Right atrium auricular region (tissue), 2 donors: ENCODE measurements at regions not wholly inside any gene's neighbourhood (a gene's known extent, or its start where the extent isn't known, plus 50 kb on each side); places are given as distances from the start of the nearest gene placed in this dataset.
A peak's percentile ranks its signal among the peaks of the same experiment; 100 is the strongest.

Experiments
- DNase-seq: peaks from one replicate; pipeline ENCODE4 v3.0.0-alpha.2; 2019; ENCODE audit warnings: low spot score
- H3K27ac ChIP-seq, 2 donors: fragments of 200-600 bp; sonication (generic); 1 replicate in 1 of 2; 2 replicates in 1 of 2; pipeline ENCODE4 v1.5.1; 2016 to 2019
- H3K27me3 ChIP-seq, 2 donors: fragments of 200-600 bp; sonication (generic); one replicate each; pipeline versions ENCODE4 v1.5.1 to v1.6.0; 2017 to 2019
- H3K36me3 ChIP-seq: fragments of 200-600 bp; sonication (generic); one replicate; pipeline ENCODE4 v1.5.1; 2016
- H3K4me1 ChIP-seq, 2 donors: fragments of 200-600 bp; sonication (generic); one replicate each; pipeline versions ENCODE4 v1.5.1 to v1.6.0; 2017 to 2019
- H3K4me3 ChIP-seq, 2 donors: fragments of 200-600 bp; sonication (generic); 1 replicate in 1 of 2; 2 replicates in 1 of 2; pipeline ENCODE4 v1.5.1; 2017 to 2019; ENCODE audit warnings: mild to moderate bottlenecking in 1 of 2, moderate library complexity in 1 of 2
- H3K9me3 ChIP-seq, 2 donors: fragments of 200-600 bp; sonication (generic); one replicate each; pipeline ENCODE4 v1.5.1; 2019
- CTCF ChIP-seq, 2 donors: fragments of 200-600 bp; sonication (generic); IDR thresholded peaks; one replicate each; pipeline ENCODE4 v1.5.1; 2019; ENCODE audit warnings: antibody characterized with exemption in 2 of 2

- Histone ChIP-seq H3K36me3 (no peaks in the 10 kb centered on the region), H3K27me3 (no peaks in the 10 kb centered on the region), H3K4me1 (no peaks in the 10 kb centered on the region), H3K9me3 (no peaks in the 10 kb centered on the region), H3K4me3 (no peak overlapping the region), H3K27ac (no peak overlapping the region)
- no peak for DNase-seq
- TF ChIP-seq CTCF (IDR thresholded peaks at IDR 0.05): no peak
Observed at GRCh38 chr2:121890041-121890440, 134.6 kb downstream of the TSN start.

DNA sequence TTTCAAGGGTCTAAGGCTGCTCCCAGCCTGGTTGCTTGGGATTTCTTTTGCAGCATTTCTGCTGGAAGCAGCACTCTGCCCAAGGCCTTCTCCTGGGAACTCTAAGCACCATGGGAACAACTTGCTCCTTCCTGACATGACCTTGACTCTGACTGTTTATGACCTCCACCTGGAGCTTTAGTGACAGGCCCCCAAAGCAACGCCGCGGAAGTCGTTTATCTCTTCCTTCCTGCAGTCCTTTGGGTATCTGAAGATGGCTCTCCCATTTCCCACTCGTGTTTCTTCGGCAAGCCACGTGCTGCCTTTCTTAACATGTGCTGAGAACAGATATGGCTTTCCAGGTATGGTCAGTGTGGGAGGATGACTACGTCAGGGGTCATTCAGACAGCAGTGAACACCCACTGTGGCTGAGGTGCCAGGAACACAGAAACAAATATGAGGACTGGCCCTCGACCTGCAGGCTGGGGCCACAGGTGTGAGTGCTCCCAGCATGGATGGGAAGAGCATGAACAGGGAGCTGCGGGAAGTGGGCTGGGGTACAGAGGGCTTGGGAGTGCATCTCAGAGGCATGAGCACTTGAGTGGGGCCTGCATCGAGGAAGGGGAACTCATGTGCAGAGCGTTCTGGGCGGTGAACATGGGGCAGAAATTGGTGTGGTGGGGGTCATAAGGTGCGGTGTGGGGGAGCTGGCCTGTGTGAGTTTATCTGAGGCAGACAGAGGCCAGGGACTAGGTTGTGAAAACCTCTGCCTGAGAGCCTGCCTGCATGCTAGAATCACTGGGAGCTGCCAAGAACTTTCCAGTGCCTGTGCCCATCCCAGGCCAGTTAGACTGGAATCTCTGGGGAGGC lies 140.5 kb downstream of the TSN start:
- Histone ChIP-seq H3K4me3 (no peak overlapping the region), H3K4me1 (no peaks in the 10 kb centered on the region), H3K9me3 (no peaks in the 10 kb centered on the region), H3K36me3 (no peaks in the 10 kb centered on the region), H3K27ac (no peak overlapping the region), H3K27me3 (no peaks in the 10 kb centered on the region)
- no peak for TF ChIP-seq CTCF (IDR thresholded peaks at IDR 0.05)
- DNase-seq: peak; percentile 52

DNA sequence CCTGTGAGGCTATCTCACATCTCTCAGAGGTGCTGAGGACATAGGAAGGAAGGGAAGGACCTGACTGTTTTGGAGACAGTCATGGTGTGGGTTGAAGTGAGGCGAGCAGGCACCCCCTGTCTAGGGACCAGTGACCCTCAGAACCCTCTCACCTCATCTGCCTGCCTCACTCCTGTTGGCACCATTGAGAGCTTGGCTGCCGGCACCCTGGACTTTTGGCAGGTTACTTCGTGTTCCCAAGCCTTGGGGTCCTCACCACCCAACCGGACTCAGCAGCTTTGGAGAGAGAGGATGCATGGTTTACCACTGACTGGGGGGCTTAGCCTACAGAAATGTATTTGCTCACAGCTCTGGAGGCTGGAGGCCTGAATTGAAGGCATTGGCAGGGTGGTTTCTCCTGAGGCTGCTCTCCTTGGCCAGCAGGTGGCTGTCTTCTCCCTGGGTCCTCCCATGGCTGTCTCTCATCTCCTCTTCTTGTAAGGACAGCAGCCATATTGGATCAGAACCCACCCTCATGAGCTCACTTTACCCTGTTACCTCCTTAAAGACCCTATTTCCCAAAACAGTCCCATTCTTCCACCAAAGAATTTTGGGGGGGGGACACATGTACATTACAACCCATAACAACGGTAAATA lies 142.0 kb downstream of the TSN start:
- Histone ChIP-seq H3K9me3 (no peaks in the 10 kb centered on the region), H3K27ac (no peak overlapping the region), H3K36me3 (no peaks in the 10 kb centered on the region), H3K4me1 (no peaks in the 10 kb centered on the region), H3K4me3 (no peak overlapping the region), H3K27me3 (no peaks in the 10 kb centered on the region)
- DNase-seq: no peak
- TF ChIP-seq CTCF (IDR thresholded peaks at IDR 0.05): peak in 1 of 2 donors; percentile 36

GRCh38 chr2:121898483-121898882 lies 143.0 kb downstream of the TSN start:
- no peaks in the 10 kb centered on the region for H3K9me3 ChIP-seq
- no peak overlapping the region for H3K4me3 ChIP-seq
- DNase-seq: peak; percentile 53
- H3K27ac ChIP-seq: no peak overlapping the region
- H3K4me1 ChIP-seq: no peaks in the 10 kb centered on the region
- no peaks in the 10 kb centered on the region for H3K36me3 ChIP-seq
- no peaks in the 10 kb centered on the region for H3K27me3 ChIP-seq
- TF ChIP-seq CTCF (IDR thresholded peaks at IDR 0.05): no peak

DNA sequence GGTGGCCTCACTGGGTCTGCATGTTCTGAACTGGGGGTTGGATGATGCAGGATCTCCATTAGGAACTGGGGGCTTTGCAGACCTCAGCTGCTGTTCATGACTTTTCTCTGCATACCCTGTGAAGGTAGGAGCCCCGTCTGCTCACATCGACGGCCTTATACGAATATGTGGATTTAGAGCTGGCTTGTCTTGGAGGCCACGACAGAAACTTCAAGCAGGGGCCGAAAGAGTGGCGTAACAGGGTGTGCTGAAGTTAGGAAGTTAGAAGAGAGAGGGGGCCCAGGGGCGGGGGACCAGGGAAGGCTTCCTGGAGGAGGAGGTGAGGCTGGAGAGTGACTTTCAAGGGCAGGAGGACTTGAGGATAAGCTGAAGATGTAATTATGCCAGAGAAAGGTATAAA lies 144.9 kb downstream of the TSN start:
- H3K4me3 ChIP-seq: no peak overlapping the region
- H3K27ac ChIP-seq: no peak overlapping the region
- H3K9me3 ChIP-seq: no peaks in the 10 kb centered on the region
- H3K36me3 ChIP-seq: no peaks in the 10 kb centered on the region
- no peaks in the 10 kb centered on the region for H3K4me1 ChIP-seq
- H3K27me3 ChIP-seq: no peaks in the 10 kb centered on the region
- no peak for TF ChIP-seq CTCF (IDR thresholded peaks at IDR 0.05)
- DNase-seq: no peak
